Stromal cell of bone marrow (primary cell): ENCODE measurements at regions not wholly inside any gene's neighbourhood (a gene's known extent, or its start where the extent isn't known, plus 50 kb on each side); places are given as distances from the start of the nearest gene placed in this dataset.
"Not testable (repeated sequence)": the region's sequence is repeated elsewhere in the genome, so short reads cannot be mapped to it uniquely, and the experiment has no call there.

Experiments
- DNase-seq: peaks from one replicate; pipeline ENCODE4 v3.0.0-alpha.2; 2012; ENCODE audit warnings: low read depth

GRCh38 chr6:86872810-86873209 lies 64.5 kb upstream of the HTR1E start:
- DNase-seq, result not testable (repeated sequence)

DNA sequence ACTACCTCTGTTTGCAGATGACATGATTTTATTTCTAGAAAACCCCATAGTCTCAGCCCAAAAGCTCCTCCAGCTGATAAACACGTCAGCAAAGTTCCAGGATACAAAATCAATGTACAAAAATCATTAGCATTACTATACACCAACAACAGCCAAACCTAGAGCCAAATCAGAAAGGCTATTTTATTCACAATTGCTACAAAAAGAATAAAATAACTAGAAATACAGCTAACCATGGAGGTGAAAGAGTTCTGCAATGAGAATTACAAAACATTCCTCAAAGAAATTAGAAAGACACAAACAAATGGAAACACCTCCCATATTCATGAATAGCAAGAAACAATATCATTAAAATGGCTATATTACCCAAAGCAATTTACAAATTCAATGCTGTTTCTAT lies 65.6 kb upstream of the HTR1E start:
- no peak for DNase-seq

- no peak for DNase-seq
These were observed 67.8 kb upstream of the HTR1E start for GRCh38 chr6:86869500-86869899.

- no peak for DNase-seq
These were observed 77.8 kb upstream of the HTR1E start for GRCh38 chr6:86859513-86859912.

- DNase-seq, result no peak
These were observed 78.4 kb upstream of the HTR1E start for GRCh38 chr6:86858970-86859369.

DNA sequence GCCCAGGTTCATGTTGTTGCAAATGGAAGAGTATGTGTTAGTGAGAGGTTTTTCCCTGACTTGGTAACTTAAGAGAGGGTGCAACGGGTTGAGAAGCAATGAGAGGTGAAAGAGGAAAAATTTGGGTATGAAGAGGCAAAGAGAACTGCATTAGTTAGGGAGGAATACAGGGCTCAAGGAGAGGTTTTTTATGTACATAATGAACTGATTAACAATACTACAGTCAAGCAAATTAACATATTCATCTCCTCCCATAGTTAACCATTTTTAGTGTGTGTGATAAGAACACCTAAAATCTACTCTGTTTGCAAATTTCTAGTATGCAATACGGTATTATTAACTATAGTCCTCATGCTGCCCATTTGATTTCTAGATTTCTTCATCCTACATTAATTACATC lies 79.5 kb upstream of the HTR1E start:
- no peak for DNase-seq

- peak; percentile 13 for DNase-seq
These were observed 80.3 kb upstream of the HTR1E start for GRCh38 chr6:86856937-86857563.

GRCh38 chr6:86856379-86856778 lies 80.9 kb upstream of the HTR1E start:
- DNase-seq, result no peak

DNA sequence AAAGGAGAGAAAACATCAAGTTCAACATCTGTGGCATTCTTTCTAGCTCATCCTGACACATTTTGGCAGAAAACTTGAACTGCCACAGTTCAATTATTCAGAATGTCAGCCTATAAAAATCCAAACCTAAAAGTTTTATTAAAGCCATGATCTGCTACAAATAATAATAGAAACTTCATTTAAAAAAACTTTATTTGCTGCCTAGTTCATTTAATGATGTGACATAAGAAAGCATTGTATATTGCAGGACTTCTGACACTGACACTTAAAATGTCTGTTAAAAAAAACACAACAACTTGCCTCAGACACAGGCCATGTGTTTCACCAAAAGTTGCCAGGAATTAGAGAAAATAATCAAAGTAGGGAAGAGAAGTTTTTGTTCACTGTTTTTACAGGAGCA lies 88.3 kb upstream of the HTR1E start:
- no peak for DNase-seq

- DNase-seq, result no peak
These were observed 104.6 kb upstream of the HTR1E start for GRCh38 chr6:86832686-86833085.

DNA sequence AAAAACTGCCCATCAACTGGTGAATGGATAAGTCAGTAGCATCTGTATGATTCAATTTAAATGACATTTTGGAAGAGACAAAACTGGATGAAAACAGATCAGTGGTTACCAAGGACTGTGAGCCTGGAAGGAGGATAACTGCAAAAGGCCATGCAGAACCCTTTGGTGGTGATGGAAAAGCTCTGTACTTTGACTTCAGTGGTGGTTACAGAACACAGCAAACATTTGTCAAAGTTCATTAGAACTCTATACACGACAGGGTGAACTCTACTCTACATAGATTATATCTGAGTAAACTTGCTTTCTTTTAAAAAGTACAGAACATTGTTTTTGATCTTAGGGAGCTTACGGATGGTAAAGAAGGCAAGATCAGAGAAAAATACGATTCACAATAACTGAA lies 111.9 kb upstream of the HTR1E start:
- no peak for DNase-seq

GRCh38 chr6:86822747-86823146 lies 114.6 kb upstream of the HTR1E start:
- no peak for DNase-seq

DNA sequence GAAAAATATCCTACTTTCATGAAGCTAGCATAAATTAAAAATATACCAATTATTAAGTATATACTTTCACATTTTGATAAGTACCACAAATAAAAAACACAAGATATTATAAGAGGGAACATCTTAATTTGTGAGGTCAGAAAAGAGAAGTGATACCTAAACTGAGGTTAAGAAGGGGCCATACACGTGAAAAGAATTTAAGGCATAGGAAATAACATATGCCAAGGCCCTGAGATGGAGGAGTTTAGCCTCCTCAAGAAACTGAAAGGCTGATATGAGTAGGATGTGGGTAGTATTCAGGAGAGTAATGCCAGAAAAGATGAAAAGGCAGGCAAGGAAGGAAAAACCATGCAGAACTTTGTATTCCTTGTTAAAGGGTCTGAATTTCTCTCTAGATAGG lies 116.6 kb upstream of the HTR1E start:
- DNase-seq, result no peak

- no peak for DNase-seq
These were observed 143.7 kb upstream of the HTR1E start for GRCh38 chr6:86793649-86794048.

DNA sequence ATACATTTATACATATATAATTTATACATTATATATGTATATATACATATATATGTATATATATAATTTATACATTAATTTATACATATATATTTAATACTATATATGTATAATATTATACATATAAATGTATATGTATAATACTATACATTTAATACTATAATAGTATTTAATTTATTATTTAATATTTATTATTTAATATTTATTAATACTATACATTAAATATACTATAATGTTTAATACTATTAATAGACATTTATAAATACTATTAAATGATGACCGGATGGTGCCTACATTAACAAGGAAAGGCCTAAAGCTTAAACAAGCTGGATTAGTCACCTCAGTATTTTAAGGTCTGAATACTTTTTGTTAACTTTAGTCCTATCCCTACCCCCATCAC lies 145.9 kb upstream of the HTR1E start:
- DNase-seq, result no peak

GRCh38 chr6:86789779-86790411 lies 147.4 kb upstream of the HTR1E start:
- no peak for DNase-seq

DNA sequence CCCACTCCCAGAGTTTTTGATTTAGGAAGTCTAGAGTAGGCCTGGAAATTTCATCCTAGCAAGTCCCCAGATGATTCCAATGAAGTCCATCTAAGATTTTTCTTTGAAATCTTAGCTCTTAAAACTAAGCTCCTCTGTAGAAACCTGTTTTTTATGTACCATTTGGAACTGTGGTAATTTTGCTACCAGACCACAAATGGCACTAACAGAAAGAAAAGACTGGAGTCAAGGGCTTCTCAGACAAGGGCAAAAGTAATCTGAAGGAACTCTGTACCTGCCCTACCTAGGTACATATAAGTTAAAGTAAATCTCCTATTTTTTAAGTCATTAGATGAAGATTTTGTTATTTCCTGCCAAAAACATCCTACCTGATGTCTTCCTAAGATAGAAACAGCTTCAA lies 155.0 kb upstream of the HTR1E start:
- DNase-seq, result no peak

DNA sequence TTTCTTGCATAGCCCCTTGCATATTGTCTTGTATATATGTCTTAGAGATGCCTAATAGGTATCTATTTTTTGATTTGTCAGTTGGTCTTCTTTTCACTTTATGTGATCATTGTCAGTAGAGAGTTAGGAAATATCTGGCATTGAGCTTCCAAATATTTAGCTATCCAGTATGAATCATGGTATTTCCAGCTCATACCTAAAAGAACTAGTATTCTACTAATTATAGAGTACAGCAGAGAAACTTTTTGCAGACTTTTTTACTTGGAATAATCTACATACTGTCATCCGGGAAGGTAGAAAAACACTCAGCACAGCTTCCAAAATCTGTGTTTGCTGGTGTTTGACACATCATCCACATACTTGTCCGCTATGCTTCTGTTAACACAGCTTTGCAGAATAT lies 156.4 kb upstream of the HTR1E start:
- DNase-seq, result no peak

GRCh38 chr6:86775893-86776292 lies 161.4 kb upstream of the HTR1E start:
- DNase-seq, result no peak

- no peak for DNase-seq
These were observed 172.1 kb upstream of the HTR1E start for GRCh38 chr6:86765211-86765610.

DNA sequence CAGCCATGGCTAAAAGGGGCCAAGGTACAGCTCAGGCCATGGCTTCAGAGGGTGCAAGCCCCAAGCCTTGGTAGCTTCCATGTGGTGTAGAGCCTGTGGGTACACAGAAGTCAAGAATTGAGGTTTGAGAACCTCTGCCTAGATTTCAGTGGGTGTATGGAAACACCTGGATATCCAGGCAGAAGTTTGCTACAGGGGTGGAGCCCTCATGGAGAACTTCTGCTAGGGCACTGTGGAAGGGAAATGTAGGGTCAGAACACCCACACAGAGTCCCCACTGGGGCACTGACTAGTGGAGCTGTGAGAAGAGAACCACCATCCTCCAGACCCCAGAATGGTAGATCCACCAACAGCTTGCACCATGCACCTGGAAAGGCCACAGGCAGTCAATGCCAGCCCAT lies 177.4 kb upstream of the HTR1E start:
- DNase-seq, result not testable (repeated sequence)

- DNase-seq, result no peak
These were observed 180.6 kb upstream of the HTR1E start for GRCh38 chr6:86756640-86757229.

GRCh38 chr6:86744048-86744447 lies 193.3 kb upstream of the HTR1E start:
- DNase-seq, result no peak

DNA sequence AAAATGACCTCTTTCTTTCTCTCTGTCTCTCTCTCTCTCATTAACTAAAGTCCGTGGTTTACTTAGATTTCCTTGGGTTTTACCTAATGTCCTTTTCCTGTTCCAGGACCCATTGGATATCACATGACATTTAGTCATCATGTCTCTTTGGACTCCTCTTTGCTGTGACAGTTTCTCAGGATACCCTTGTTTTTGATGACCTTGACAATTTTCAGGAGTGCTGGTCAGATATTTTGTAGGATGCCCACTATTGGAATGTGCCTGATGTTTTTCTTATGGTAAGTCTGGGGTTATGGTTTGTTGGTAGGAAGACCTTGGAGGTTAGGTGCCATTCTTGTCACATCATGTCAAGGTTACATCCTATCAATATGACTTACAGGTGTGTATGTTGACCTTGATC lies 199.2 kb upstream of the HTR1E start:
- no peak for DNase-seq
